HG03354 (cell line): ENCODE measurements at regions not wholly inside any gene's neighbourhood (a gene's known extent, or its start where the extent isn't known, plus 50 kb on each side); places are given as distances from the start of the nearest gene placed in this dataset.

Experiments
- ATAC-seq: cut with Tn5 transposase; IDR thresholded peaks from one replicate; pipeline ENCODE4 v1.9.1; 2021; ENCODE audit warnings: mild to moderate bottlenecking; ENCODE audit not compliant: unreplicated experiment, poor library complexity, severe bottlenecking

- ATAC-seq: no peak
Measured at GRCh38 chr16:14338236-14338635, 267.1 kb downstream of the MRTFB start.

- no peak for ATAC-seq
Measured at GRCh38 chr16:14337303-14338191, 266.4 kb downstream of the MRTFB start.

DNA sequence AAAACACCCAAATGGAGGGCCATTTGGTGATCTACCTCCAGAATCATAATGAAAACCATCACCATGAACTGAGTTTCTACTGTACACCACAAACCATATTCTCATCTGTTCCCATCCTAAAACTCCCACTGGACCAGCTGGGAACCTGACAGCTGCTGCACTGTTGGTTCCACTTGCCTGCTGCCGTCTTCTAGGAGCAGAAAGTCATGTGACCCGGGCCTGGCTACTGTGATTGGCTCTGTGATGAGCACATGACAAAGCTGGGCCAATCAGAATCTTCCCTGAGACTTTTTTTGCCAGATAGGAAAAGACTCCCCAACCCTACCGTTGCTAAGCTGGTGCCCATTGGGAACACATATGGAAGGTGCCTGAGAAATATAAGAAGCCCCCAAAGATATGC, 264.2 kb downstream of the MRTFB start:
- ATAC-seq: no peak

DNA sequence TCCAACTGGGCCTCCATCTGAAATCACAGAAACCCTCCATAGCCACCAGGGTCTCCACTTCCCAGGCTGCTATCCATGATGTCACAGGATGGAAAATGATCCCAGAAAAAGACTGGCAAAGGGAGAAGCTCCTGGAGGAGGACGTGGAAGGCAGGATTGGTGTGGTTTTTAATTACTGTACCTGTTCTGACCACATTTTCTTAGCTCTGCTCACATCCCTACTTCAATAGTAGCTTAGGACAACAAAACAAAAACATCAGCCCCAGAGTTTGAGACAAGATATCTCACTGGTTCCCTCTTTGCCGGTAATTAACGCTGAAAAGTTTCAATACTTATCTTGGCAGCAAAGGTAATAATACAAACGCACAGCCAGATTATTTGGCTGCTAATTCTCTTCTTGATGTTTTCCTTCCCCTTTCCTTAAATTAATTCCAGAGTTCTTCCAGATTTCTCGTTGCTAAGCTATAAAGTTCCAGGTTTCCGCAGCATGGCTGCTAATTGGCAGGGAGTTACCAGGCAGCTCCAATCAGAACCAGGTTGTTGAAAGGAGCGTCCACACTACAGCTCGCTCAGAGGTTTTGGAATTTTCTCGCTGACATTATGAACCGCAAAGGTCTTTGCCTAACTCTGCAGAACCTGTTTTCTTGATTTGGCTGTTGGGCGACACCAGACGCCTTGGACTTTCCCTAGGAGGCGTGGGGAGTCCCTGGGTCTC, 263.4 kb downstream of the MRTFB start:
- ATAC-seq: no peak

DNA sequence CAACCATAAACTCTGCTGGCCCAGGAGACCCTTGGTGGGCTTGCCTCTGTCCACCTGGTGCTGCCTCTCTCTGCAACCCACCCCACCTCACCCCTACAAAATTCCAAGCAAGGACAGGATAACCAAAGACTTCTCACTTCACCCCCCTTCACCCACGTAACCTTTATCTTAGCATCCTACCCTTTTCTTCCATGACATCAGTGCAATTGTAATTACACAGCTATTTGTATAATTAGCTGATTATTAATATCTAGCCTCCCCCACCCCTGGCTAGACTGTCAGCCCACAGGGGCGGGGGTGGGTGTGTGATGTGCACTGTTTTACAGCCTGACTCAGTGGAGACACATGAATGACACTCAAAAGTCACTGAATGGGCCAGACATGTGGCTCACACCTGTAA, 262.2 kb downstream of the MRTFB start:
- no peak for ATAC-seq

DNA sequence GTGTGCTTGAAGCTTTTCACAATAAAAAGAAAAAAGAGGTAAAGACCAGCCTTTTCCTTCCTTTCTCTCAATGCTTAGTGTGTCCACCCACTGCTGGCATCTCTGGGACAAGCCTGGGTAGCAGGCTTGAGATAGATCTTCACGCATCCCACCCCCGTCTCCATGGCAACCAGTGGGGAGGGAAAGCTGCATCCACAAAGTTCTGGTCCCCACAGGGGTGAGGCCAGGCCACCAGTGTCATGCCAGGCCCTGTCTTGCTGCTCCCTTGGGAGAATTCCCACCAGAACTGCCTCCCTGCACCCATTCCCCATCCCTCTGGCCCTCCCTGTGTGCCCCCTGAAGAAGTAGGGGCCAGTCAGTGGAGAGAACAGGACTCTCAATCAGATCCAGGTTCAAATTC, 259.9 kb downstream of the MRTFB start:
- ATAC-seq: no peak

DNA sequence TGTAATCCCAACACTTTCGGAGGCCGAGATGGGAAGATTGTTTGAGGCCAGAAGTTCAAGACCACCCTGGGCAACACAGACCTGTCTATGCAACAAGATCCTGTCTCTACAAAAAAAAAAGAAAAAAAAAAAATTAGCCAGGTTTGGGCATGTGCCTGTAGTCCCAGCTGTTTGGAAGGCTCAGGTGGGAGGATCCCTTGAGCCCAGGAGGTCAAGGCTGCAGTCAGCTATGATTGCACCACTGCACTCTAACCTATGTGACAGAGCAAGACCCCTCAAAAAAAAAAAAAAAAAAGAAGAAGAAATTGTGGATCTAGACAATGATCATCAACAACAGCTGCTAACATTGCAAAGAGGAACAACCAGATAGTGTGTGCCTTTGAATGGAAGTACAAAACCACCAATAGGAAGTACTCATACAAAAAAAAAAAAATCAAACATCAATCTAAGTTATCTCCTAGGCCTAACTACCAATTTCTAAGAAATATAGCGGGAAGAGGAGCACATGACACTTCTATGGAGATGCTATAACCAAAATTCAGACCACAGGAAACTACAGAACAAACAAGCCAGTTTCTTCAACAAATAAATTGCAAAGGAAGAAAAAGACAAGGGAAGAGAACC, 258.7 kb downstream of the MRTFB start:
- no peak for ATAC-seq

- ATAC-seq: no peak
Measured at GRCh38 chr16:14325502-14326401, 254.6 kb downstream of the MRTFB start.

- ATAC-seq: no peak
Measured at GRCh38 chr16:14324581-14324980, 253.5 kb downstream of the MRTFB start.

DNA sequence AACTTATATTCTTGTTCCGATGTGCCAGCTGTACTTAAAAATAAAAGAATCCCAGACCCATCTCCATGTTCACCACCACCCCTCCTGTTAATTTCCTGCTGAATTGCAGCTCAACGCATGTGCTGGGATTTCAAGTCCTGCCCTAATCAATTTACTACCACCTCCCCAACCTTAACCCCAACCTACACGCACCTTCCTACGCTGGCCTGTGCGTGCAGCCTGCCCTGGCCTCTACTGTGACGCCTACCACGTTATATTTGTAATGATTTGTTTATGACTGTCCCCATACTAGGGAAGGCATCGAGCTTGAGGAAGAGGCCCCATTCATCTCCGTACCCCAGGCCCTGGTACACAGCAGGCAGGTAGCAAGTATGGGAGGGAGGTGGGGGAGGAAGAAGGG, 251.1 kb downstream of the MRTFB start:
- ATAC-seq: no peak

DNA sequence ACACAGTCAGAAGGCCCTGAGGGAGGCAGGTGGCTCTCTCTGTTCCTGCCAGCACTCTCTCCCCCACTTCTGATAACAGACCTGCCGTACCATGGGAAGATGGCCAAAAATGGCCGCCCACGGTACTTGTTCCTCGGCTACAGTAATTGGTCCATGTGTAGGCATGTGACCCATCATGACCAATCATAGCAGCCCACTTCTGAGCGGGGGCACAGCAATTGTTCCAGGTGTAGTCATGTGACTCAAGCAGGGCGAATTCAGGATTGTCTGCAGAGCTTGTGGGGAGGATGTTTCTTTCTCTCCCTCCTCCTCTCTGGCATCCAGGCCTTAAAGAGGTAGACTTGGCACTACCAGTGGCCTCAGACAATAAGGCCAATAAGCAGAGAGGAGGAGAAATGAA, 250.4 kb downstream of the MRTFB start:
- no peak for ATAC-seq

- no peak for ATAC-seq
Measured at GRCh38 chr16:14320406-14320805, 249.3 kb downstream of the MRTFB start.
